ENCODE measurements at regions not wholly inside any gene's neighbourhood (a gene's known extent, or its start where the extent isn't known, plus 50 kb on each side); places are given as distances from the start of the nearest gene placed in this dataset.

GRCh38 chr3:28765194-28765593 is 416.6 kb upstream of the AZI2 start:
- TF ChIP-seq EP300 (IDR thresholded peaks at IDR 0.05) (no peak), CTCF (IDR thresholded peaks at IDR 0.05) (no peak), POLR2AphosphoS5 (IDR thresholded peaks at IDR 0.05) (no peak), POLR2A (IDR thresholded peaks at IDR 0.05) (no peak)
- DNase-seq, result no peak
- no peaks in the 10 kb centered on the region for H3K27me3 ChIP-seq
- no peak for ATAC-seq (ENCODE audit: low FRiP score in 2 of 2)
- no peaks in the 10 kb centered on the region for H3K4me1 ChIP-seq
- H3K9me3 ChIP-seq, result peaks cover 0 to 7% (median 0%) of the 10 kb centered on the region in 4 donors
- H3K4me3 ChIP-seq, result no peak overlapping the region
- WGBS, 2 donors, result 90 to 100% methylated on average over 1 of the region's 1 CpG
- no peaks in the 10 kb centered on the region for H3K36me3 ChIP-seq
- H3K27ac ChIP-seq, result no peak overlapping the region

- Histone ChIP-seq H3K27ac (no peak overlapping the region), H3K9me3 (peaks cover 6 to 24% (median 9%) of the 10 kb centered on the region in 4 donors), H3K4me1 (no peaks in the 10 kb centered on the region), H3K4me3 (no peak overlapping the region), H3K27me3 (no peaks in the 10 kb centered on the region), H3K36me3 (no peaks in the 10 kb centered on the region)
- TF ChIP-seq POLR2AphosphoS5 (IDR thresholded peaks at IDR 0.05) (no peak), EP300 (IDR thresholded peaks at IDR 0.05) (no peak), CTCF (IDR thresholded peaks at IDR 0.05) (no peak), POLR2A (IDR thresholded peaks at IDR 0.05) (no peak)
- ATAC-seq (ENCODE audit: low FRiP score in 2 of 2) (no peak), DNase-seq (no peak)
- 27 to 28% methylated on average over 1 of the region's 1 CpG for WGBS, 2 donors
These were observed 419.8 kb upstream of the AZI2 start for GRCh38 chr3:28768439-28768838.

- H3K9me3 ChIP-seq, result no peaks in the 10 kb centered on the region
- no peak overlapping the region for H3K4me3 ChIP-seq
- no peak for DNase-seq
- WGBS, 2 donors, result 84% methylated on average over 6 of the region's 6 CpGs
- H3K27me3 ChIP-seq, result no peaks in the 10 kb centered on the region
- TF ChIP-seq CTCF (IDR thresholded peaks at IDR 0.05) (no peak), POLR2AphosphoS5 (IDR thresholded peaks at IDR 0.05) (no peak), EP300 (IDR thresholded peaks at IDR 0.05) (no peak), POLR2A (IDR thresholded peaks at IDR 0.05) (no peak)
- ATAC-seq (ENCODE audit: low FRiP score in 2 of 2), result no peak
- no peaks in the 10 kb centered on the region for H3K4me1 ChIP-seq
- H3K27ac ChIP-seq, result no peak overlapping the region
- H3K36me3 ChIP-seq, result no peaks in the 10 kb centered on the region
These were observed 429.3 kb upstream of the AZI2 start for GRCh38 chr3:28777806-28778475.

GRCh38 chr3:28780480-28780879 is 431.9 kb upstream of the AZI2 start:
- DNase-seq (no peak), ATAC-seq (ENCODE audit: low FRiP score in 2 of 2) (no peak)
- H3K27me3 ChIP-seq, result no peaks in the 10 kb centered on the region
- TF ChIP-seq POLR2AphosphoS5 (IDR thresholded peaks at IDR 0.05) (no peak), POLR2A (IDR thresholded peaks at IDR 0.05) (no peak), EP300 (IDR thresholded peaks at IDR 0.05) (no peak), CTCF (IDR thresholded peaks at IDR 0.05) (no peak)
- WGBS, 2 donors, result 68 to 73% methylated on average over 3 of the region's 3 CpGs
- H3K4me3 ChIP-seq, result no peak overlapping the region
- no peak overlapping the region for H3K27ac ChIP-seq
- no peaks in the 10 kb centered on the region for H3K9me3 ChIP-seq
- H3K4me1 ChIP-seq, result no peaks in the 10 kb centered on the region
- H3K36me3 ChIP-seq, result no peaks in the 10 kb centered on the region

- Histone ChIP-seq H3K9me3 (no peaks in the 10 kb centered on the region), H3K4me3 (no peak overlapping the region), H3K27me3 (no peaks in the 10 kb centered on the region), H3K36me3 (no peaks in the 10 kb centered on the region), H3K4me1 (no peaks in the 10 kb centered on the region), H3K27ac (no peak overlapping the region)
- no peak for TF ChIP-seq POLR2AphosphoS5 (IDR thresholded peaks at IDR 0.05)
- no peak for TF ChIP-seq POLR2A (IDR thresholded peaks at IDR 0.05)
- TF ChIP-seq EP300 (IDR thresholded peaks at IDR 0.05), result no peak
- TF ChIP-seq CTCF (IDR thresholded peaks at IDR 0.05), result no peak
- DNase-seq (no peak), ATAC-seq (ENCODE audit: low FRiP score in 2 of 2) (no peak)
These were observed 432.4 kb upstream of the AZI2 start for GRCh38 chr3:28781053-28781452.

All from upper lobe of left lung (tissue), 6 donors.